Effector CD4-positive, alpha-beta T cell (primary cell): ENCODE measurements at regions not wholly inside any gene's neighbourhood (a gene's known extent, or its start where the extent isn't known, plus 50 kb on each side); places are given as distances from the start of the nearest gene placed in this dataset.

Experiments used
- DNase-seq: peaks from one replicate; pipeline ENCODE4 v3.0.0-alpha.2; 2020

- DNase-seq, result no peak
Measured at GRCh38 chr6:129778793-129779192, 68.8 kb upstream of the ARHGAP18 start.

- no peak for DNase-seq
Measured at GRCh38 chr6:129777371-129777770, 67.4 kb upstream of the ARHGAP18 start.

- DNase-seq, result no peak
Measured at GRCh38 chr6:129776542-129777330, 66.8 kb upstream of the ARHGAP18 start.

GRCh38 chr6:129774697-129775447 lies 64.9 kb upstream of the ARHGAP18 start:
- peak; percentile 26 for DNase-seq

GRCh38 chr6:129773304-129773703 lies 63.3 kb upstream of the ARHGAP18 start:
- no peak for DNase-seq

- DNase-seq, result no peak
Measured at GRCh38 chr6:129771678-129772077, 61.7 kb upstream of the ARHGAP18 start.

GRCh38 chr6:129767776-129768485 lies 58.0 kb upstream of the ARHGAP18 start:
- DNase-seq, result no peak

GRCh38 chr6:129766959-129767728 lies 57.2 kb upstream of the ARHGAP18 start:
- peak; percentile 16 for DNase-seq

- no peak for DNase-seq
Measured at GRCh38 chr6:129764761-129765407, 54.9 kb upstream of the ARHGAP18 start.

- DNase-seq, result no peak
Measured at GRCh38 chr6:129759796-129760605, 50.0 kb upstream of the ARHGAP18 start.
